PC-3 (cell line): ENCODE measurements at regions not wholly inside any gene's neighbourhood (a gene's known extent, or its start where the extent isn't known, plus 50 kb on each side); places are given as distances from the start of the nearest gene placed in this dataset.

Source experiments
- ATAC-seq: fragments of 200-7000 bp; cut with Tn5 transposase; 2 replicates; pipeline ENCODE4 v1.9.1; 2020; ENCODE audit warnings: mild to moderate bottlenecking, moderate library complexity
- BruUV-seq: library from RNA; stranded (reverse); fragments of 400-500 nt; replicated peaks from 2 replicates; lab custom pipeline; 2021; lab: Mats Ljungman, UMichigan
- CTCF ChIA-PET: fragments of 300-600 bp; sonication (Branson Sonifier 250); formaldehyde crosslinking; loops from one replicate; lab custom pipeline; 2022; ENCODE audit warnings: antibody characterized with exemption; lab: Charles Lee
- POLR2A ChIA-PET: fragments of 300-600 bp; sonication (Branson Sonifier 250); formaldehyde crosslinking; loops from one replicate; lab custom pipeline; 2022; ENCODE audit warnings: antibody characterized with exemption; ENCODE audit not compliant: unreplicated experiment; lab: Charles Lee
- DNase-seq: peaks from one replicate; pipeline ENCODE4 v3.0.0-alpha.2; 2015
- H2AFZ ChIP-seq: fragments of 300-600 bp; sonication (generic); 2 replicates; pipeline ENCODE4 v1.6.0; 2016; ENCODE audit warnings: antibody characterized with exemption, low read length
- H3F3A ChIP-seq: fragments of 300-600 bp; sonication (generic); one replicate; pipeline ENCODE4 v1.6.0; 2017; ENCODE audit warnings: antibody characterized with exemption, low read length, control low read depth, mild to moderate bottlenecking; ENCODE audit not compliant: unreplicated experiment
- H3K27ac ChIP-seq: fragments of 300-600 bp; sonication (generic); 2 replicates; pipeline ENCODE4 v1.5.1; 2016; ENCODE audit warnings: mild to moderate bottlenecking, low read length
- H3K27me3 ChIP-seq: fragments of 300-600 bp; sonication (generic); 2 replicates; pipeline ENCODE4 v1.6.1; 2016; ENCODE audit warnings: low read length, mixed read lengths
- H3K36me3 ChIP-seq: fragments of 300-600 bp; sonication (generic); 2 replicates; pipeline ENCODE4 v1.6.1; 2016; ENCODE audit warnings: low read depth, mixed run types, low read length, mixed read lengths
- H3K4me1 ChIP-seq: fragments of 300-600 bp; sonication (generic); 2 replicates; pipeline ENCODE4 v1.5.1; 2016; ENCODE audit warnings: low read length; ENCODE audit not compliant: insufficient read depth
- H3K4me2 ChIP-seq: fragments of 300-600 bp; sonication (generic); 2 replicates; pipeline ENCODE4 v1.6.0; 2016; ENCODE audit warnings: low read length
- H3K4me3 ChIP-seq: fragments of 300-600 bp; sonication (generic); 2 replicates; pipeline ENCODE4 v1.5.1; 2016; ENCODE audit warnings: mild to moderate bottlenecking, low read length, mixed read lengths
- H3K79me2 ChIP-seq: fragments of 300-600 bp; sonication (generic); 2 replicates; pipeline ENCODE4 v1.6.1; 2017; ENCODE audit warnings: low read length, mixed read lengths
- H3K9ac ChIP-seq: fragments of 300-600 bp; sonication (generic); 2 replicates; pipeline ENCODE4 v1.6.0; 2016; ENCODE audit warnings: mild to moderate bottlenecking, low read length
- H3K9me2 ChIP-seq: fragments of 300-600 bp; sonication (generic); replicated peaks from 2 replicates; pipeline ENCODE4 v1.6.1; 2016; ENCODE audit warnings: mixed run types, low read length, mixed read lengths
- H3K9me3 ChIP-seq: fragments of 300-600 bp; sonication (generic); 2 replicates; pipeline ENCODE4 v1.6.1; 2016; ENCODE audit warnings: low read length, mixed read lengths
- H4K20me1 ChIP-seq: fragments of 300-600 bp; sonication (generic); 2 replicates; pipeline ENCODE4 v1.6.1; 2016; ENCODE audit warnings: low read length, mixed read lengths
- EZH2 ChIP-seq: fragments of 300-600 bp; sonication (generic); IDR thresholded peaks from one replicate; pipeline ENCODE4 v1.6.1; 2017; ENCODE audit warnings: antibody characterized with exemption, mild to moderate bottlenecking, low read length; ENCODE audit not compliant: unreplicated experiment
- EZH2phosphoT487 ChIP-seq: fragments of 300-600 bp; sonication (generic); IDR thresholded peaks from 2 replicates; pipeline ENCODE4 v1.6.1; 2018; ENCODE audit warnings: mild to moderate bottlenecking, antibody characterized with exemption, low read length, borderline replicate concordance
- intact Hi-C: fragments of 100-400 bp; cut with micrococcal nuclease; formaldehyde crosslinking; loops from 2 replicates; pipeline ENCODE4 v1.9.0; 2023
- TF ChIP-seq, protein P1 (sequence below): fragments of 300-600 bp; sonication (generic); conservative IDR thresholded peaks from 2 replicates; pipeline ENCODE4 v1.5.1; 2017; ENCODE audit warnings: antibody characterized with exemption, low read depth, mild to moderate bottlenecking, low read length

DNA sequence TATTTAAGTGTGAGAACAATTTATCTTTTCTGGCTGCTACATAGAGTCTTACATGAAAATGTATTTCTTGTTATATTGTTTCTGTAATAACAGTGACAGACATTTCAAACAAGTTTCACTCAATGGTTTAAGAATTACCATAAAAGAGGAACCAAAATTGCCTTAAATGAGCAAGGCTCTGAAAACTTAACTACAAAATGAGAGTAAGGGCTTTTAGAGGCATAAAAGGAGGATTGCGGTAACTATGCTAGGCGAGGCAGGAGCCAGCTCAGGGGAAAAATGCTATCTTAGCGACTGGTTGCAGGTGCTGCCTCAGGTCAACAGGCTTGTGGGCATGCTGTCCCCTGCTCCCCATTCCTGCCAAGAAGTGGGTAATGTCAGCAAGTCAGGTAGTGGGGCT, 81.7 kb upstream of the MSI2 start:
- H3F3A ChIP-seq: no peaks in the 10 kb centered on the region
- H3K36me3 ChIP-seq: no peaks in the 10 kb centered on the region
- H3K9me2 ChIP-seq: no peaks in the 10 kb centered on the region
- no peaks in the 10 kb centered on the region for H3K27me3 ChIP-seq
- H4K20me1 ChIP-seq: no peaks in the 10 kb centered on the region
- ATAC-seq (no peak), DNase-seq (no peak)
- H3K27ac ChIP-seq: no peak overlapping the region
- TF ChIP-seq, protein P1, sequence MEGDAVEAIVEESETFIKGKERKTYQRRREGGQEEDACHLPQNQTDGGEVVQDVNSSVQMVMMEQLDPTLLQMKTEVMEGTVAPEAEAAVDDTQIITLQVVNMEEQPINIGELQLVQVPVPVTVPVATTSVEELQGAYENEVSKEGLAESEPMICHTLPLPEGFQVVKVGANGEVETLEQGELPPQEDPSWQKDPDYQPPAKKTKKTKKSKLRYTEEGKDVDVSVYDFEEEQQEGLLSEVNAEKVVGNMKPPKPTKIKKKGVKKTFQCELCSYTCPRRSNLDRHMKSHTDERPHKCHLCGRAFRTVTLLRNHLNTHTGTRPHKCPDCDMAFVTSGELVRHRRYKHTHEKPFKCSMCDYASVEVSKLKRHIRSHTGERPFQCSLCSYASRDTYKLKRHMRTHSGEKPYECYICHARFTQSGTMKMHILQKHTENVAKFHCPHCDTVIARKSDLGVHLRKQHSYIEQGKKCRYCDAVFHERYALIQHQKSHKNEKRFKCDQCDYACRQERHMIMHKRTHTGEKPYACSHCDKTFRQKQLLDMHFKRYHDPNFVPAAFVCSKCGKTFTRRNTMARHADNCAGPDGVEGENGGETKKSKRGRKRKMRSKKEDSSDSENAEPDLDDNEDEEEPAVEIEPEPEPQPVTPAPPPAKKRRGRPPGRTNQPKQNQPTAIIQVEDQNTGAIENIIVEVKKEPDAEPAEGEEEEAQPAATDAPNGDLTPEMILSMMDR: no peak
- BruUV-seq: no TSS peak
- no peaks in the 10 kb centered on the region for H3K9me3 ChIP-seq
- ChIA-PET POLR2A (no interaction called here), CTCF (no interaction called here)
- no peaks in the 10 kb centered on the region for H3K79me2 ChIP-seq
- H3K4me3 ChIP-seq: no peak overlapping the region
- intact Hi-C loops: no loop called here
- no peak overlapping the region for H3K9ac ChIP-seq
- no peak overlapping the region for H2AFZ ChIP-seq
- H3K4me2 ChIP-seq: no peak overlapping the region
- H3K4me1 ChIP-seq: no peaks in the 10 kb centered on the region

GRCh38 chr17:57178839-57179238, 77.5 kb upstream of the MSI2 start:
- ChIA-PET POLR2A (no interaction called here), CTCF (no interaction called here)
- no peaks in the 10 kb centered on the region for H3F3A ChIP-seq
- ATAC-seq: no peak
- no TSS peak for BruUV-seq
- no peak for TF ChIP-seq EZH2
- TF ChIP-seq EZH2phosphoT487: no peak
- TF ChIP-seq, protein P1: no peak
- H3K79me2 ChIP-seq: no peaks in the 10 kb centered on the region
- no peaks in the 10 kb centered on the region for H3K9me3 ChIP-seq
- no peak overlapping the region for H3K4me3 ChIP-seq
- H3K9me2 ChIP-seq: no peaks in the 10 kb centered on the region
- intact Hi-C loops: no loop called here
- no peak for DNase-seq
- no peaks in the 10 kb centered on the region for H3K27me3 ChIP-seq
- no peak overlapping the region for H2AFZ ChIP-seq
- H4K20me1 ChIP-seq: no peaks in the 10 kb centered on the region
- H3K27ac ChIP-seq: no peak overlapping the region
- no peaks in the 10 kb centered on the region for H3K4me1 ChIP-seq
- H3K4me2 ChIP-seq: no peak overlapping the region
- no peak overlapping the region for H3K9ac ChIP-seq
- no peaks in the 10 kb centered on the region for H3K36me3 ChIP-seq

DNA sequence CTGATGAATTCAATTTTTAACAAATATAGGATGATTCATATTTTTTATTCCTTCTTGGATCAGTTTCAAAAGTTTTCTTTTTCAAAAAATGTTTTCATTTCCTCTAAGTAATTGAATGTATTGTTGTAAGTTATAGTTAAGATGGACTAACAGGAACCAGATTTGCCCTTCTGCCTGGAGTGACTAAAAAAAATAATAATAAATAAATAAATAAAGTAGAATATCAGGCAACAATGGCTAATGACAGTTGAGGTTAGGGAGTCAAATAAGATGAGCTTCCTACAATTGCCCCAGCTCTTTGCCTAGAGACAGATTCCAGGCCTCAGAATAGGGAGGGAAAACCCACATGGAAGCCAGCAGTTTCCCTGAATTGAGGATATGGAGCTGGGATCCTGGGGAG, 73.7 kb upstream of the MSI2 start:
- Histone ChIP-seq H2AFZ (no peak overlapping the region), H3K4me2 (no peak overlapping the region), H3F3A (no peaks in the 10 kb centered on the region), H4K20me1 (no peaks in the 10 kb centered on the region), H3K9me2 (no peaks in the 10 kb centered on the region), H3K27ac (no peak overlapping the region), H3K79me2 (no peaks in the 10 kb centered on the region), H3K9ac (no peak overlapping the region), H3K36me3 (no peaks in the 10 kb centered on the region), H3K4me1 (peaks cover 5% of the 10 kb centered on the region; the same call in 1 of the 2 replicates), H3K27me3 (no peaks in the 10 kb centered on the region), H3K4me3 (no peak overlapping the region), H3K9me3 (no peaks in the 10 kb centered on the region)
- POLR2A ChIA-PET: no interaction called here
- no peak for TF ChIP-seq EZH2phosphoT487
- TF ChIP-seq, protein P1: no peak
- no peak for TF ChIP-seq EZH2
- CTCF ChIA-PET: interaction anchor here (0.6 kb wide), 1 partner anchor 74 kb away, joined by 4 read pairs; no protein-coding TSS in a partner anchor
- DNase-seq (no peak), ATAC-seq (no peak)
- no TSS peak for BruUV-seq
- intact Hi-C loops: no loop called here
